Renal cortical epithelial cell (primary cell): ENCODE measurements at regions not wholly inside any gene's neighbourhood (a gene's known extent, or its start where the extent isn't known, plus 50 kb on each side); places are given as distances from the start of the nearest gene placed in this dataset.
"Not testable (repeated sequence)": the region's sequence is repeated elsewhere in the genome, so short reads cannot be mapped to it uniquely, and the experiment has no call there.

Experiments
- DNase-seq: peaks from one replicate; pipeline ENCODE4 v3.0.0-alpha.2; 2011; ENCODE audit warnings: low read depth

- not testable (repeated sequence) for DNase-seq
Observed at GRCh38 chr3:59360312-59360711, 310.5 kb upstream of the CFAP20DC start.

DNA sequence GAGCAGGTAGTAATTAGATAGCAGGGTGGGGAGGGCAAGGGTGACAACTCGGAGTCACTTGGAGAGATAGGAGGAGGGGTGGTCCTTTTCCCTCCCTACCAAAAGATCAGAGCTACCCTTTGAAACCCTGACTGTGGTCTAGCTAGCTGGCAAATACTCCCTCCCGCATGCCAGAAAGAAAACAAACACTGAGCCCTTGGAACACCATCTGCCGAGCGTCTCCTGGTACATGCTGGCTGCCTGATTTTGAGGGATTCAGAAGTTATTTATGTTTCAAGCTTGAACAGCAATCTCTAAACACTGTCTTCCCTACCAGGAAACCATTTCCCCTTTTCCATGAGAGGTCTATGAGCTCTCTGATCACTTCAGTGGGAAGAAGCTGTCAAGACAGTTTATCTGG, 291.6 kb upstream of the CFAP20DC start:
- no peak for DNase-seq

DNA sequence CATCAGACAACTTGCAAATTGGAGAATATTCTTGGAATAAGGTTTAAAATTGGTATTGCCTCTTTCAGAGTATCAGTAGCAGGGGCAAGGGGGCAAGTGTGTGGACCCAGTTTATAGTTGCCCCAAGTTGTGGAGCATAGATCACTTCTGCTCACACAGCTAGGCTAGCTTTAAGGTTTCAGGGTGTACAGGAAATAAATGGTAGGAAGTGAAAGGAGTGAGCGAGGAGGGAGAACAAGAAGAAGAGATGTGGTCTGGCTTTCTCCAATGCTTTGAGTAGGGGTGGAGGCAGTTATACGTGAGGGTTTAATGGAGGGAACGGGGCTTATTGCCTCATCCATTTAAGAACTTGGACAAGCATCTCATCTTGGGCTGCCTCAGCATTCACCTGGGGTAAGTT, 290.0 kb upstream of the CFAP20DC start:
- DNase-seq, result no peak

- DNase-seq, result no peak
Observed at GRCh38 chr3:59338934-59339333, 289.1 kb upstream of the CFAP20DC start.

- DNase-seq, result no peak
Observed at GRCh38 chr3:59335338-59335737, 285.5 kb upstream of the CFAP20DC start.

DNA sequence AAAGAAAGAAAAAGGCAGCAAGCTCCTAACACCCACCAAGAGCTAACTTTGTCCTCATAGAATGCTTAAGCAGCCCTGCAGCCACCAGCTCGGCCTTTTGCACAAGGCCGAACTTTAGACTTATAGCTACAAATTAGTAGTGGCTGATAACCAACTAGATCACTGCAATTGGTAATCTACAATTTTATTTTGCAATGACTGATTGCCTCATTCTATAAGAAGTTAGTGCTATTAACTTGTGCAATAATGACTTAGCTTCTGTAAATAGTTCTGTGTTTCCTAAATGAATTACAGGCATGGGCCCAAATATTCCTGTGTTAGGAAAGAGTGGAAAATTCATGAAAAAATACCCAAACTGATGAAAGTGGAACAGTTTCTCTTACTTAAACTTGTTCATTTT, 284.8 kb upstream of the CFAP20DC start:
- DNase-seq, result peak; percentile 55

DNA sequence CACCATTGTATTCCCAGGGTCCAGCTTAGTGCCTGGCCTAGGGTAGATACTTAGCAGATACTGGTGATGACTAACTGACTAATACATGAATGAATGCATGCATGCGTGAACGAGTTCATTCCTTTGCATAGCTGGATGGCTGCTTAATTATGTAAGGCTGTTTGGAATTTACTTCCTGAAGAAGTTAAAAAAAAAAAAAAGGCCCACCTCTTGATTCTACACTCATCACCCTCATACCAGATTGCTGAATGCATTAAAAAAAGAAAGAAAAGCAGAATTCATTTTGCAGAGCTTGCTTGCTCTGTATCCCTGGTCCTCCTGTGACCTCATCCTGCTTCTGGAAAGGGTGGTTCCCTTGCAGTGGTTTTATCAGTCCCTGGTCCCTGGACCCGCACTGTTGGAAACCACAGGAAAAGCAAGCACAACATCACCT, 277.6 kb upstream of the CFAP20DC start:
- peak; percentile 99 for DNase-seq

- peak; percentile 52 for DNase-seq
Observed at GRCh38 chr3:59326246-59327024, 276.6 kb upstream of the CFAP20DC start.

DNA sequence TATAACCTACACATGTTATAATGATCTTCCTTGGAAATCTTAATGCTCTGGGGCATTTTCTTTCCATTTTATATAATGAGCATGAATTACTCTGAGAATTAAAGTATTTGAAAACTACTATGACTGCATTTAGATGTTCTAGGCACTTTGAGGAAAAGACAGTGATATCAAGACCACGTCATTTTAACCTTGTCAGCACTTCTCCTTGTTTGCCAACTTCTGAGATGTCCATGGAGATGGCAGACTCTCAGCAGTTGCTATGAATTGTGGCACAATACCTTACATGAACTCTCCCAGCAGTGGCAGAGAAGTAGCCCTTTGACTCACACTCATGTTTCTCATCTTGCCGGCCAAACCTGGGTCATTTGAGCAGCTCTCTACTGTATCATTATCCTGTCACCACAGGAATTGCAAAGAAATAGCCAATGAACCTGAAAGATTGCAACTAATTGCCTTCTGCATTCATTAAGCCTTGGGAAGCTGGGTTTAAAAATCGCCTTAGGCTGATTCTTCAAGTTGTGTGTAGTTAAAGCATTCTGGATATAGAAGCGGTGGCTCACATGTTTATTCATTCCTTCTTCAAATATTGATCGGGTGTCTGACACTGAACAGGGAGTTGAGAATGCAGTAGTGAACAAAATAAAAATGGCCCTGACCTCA, 272.2 kb upstream of the CFAP20DC start:
- DNase-seq, result peak; percentile 98

- DNase-seq, result no peak
Observed at GRCh38 chr3:59320080-59320479, 270.3 kb upstream of the CFAP20DC start.

DNA sequence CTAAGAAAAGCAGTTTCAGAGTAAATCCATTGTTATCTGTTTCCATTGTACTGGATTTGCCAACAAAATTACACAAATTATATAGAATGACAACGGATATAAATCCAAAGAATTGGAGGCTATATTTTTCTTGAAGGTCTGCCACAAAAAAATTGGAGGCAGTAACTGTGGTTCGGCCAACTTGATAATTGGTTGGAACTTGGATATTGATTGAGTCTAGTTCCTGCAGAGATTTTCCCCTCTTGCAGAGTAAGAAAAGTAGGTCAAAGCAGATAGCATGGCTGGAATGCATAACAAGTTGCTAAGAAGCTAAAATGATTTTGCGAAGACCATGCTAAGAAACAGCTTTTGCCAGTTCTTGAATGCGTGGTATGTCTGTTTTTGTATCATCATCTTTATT, 269.6 kb upstream of the CFAP20DC start:
- DNase-seq, result no peak

GRCh38 chr3:59318881-59319280, 269.1 kb upstream of the CFAP20DC start:
- no peak for DNase-seq

- no peak for DNase-seq
Observed at GRCh38 chr3:59317386-59317785, 267.6 kb upstream of the CFAP20DC start.

DNA sequence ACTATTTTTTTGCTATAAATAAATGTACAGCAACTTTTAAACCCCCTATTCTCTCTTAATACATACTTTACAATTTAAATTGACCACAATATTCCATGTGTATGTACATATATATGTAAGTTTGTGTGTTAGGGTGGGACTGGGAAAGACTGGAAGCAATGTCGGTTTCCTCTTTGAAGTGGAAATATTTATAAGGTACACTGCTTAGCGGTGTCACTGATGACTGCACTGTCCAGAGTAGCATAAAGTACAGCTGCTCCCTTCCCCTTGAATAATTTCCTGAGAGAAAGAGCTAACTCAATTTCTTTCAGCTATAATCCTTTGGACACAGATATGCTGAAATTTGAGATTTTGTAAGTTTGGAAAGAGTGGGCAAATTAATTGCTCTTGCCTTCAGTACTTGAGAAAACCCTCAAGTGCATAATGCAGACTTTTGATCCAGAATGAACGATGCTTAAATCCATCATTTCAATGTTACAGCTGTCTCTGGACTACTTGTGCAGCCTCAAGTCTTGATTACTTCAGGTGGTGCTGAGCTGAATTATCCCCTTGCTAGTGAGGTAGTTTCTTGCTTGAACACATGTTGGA, 267.0 kb upstream of the CFAP20DC start:
- DNase-seq, result no peak

DNA sequence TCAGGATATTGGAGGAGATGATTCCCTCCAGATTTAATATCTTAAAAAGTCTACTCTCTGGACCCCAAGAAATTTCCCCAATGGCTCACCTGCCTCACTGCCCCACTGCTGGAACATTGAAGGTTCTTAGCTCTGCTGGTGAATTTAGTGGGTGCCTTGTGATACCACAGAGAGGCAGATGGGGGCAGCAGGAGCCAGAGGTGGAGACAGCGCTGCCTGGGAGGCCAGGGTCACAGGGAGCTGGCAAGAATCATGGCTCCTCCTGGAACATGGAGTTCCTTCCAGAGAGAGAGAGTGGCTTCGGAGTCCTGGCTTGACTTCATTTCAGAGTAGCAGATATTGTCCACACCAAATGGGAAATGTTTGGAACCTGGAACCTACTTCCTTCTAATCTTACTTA, 263.5 kb upstream of the CFAP20DC start:
- peak; percentile 28 for DNase-seq

DNA sequence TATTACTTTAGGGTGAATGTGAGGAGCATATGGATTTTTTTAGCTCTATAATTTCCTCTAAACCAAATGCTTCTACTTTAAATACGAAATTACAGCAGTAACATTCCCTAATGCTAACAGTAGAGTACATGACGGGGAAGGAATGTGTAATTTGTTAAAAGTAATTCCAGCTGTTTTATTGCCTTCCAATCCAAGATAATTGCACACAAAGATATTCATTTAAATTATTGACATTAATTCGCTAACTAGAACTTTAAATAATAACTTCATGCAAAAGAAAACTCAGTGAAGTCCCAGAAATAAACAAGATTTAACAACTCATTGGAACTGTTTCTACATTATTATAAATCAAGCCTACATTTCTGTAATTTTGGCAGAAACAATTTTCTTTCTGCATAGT, 261.4 kb upstream of the CFAP20DC start:
- no peak for DNase-seq

- no peak for DNase-seq
Observed at GRCh38 chr3:59310736-59311135, 260.9 kb upstream of the CFAP20DC start.

- DNase-seq, result no peak
Observed at GRCh38 chr3:59308684-59309083, 258.9 kb upstream of the CFAP20DC start.

GRCh38 chr3:59308001-59308400, 258.2 kb upstream of the CFAP20DC start:
- no peak for DNase-seq

GRCh38 chr3:59306436-59306835, 256.6 kb upstream of the CFAP20DC start:
- no peak for DNase-seq

- DNase-seq, result no peak
Observed at GRCh38 chr3:59304296-59304695, 254.5 kb upstream of the CFAP20DC start.

- no peak for DNase-seq
Observed at GRCh38 chr3:59303452-59303851, 253.6 kb upstream of the CFAP20DC start.

DNA sequence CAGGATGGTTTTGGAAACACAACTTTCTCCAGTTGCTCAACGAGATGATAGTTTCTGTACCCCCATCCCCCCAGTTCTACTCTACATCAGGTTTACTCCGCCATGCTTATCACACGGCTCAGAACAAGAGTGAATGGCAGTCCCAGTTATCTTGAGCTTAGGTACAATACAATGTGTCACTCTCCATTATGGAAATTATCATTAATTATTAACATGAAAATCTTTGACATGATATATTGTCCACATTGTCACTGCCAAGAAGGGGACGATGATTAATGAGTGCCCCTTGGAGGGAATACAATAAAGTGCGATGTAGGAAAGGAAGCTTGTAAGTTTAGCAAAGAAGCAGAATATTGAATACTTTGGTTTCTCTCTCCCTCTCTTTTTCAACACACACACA, 252.6 kb upstream of the CFAP20DC start:
- no peak for DNase-seq
